B cell (primary cell): ENCODE measurements at regions not wholly inside any gene's neighbourhood (a gene's known extent, or its start where the extent isn't known, plus 50 kb on each side); places are given as distances from the start of the nearest gene placed in this dataset.

ENCODE experiments used
- ATAC-seq: fragments of 200-7000 bp; cut with Tn5 transposase; one replicate; pipeline ENCODE4 v1.10.0; 2021; ENCODE audit warnings: low read depth, mild to moderate bottlenecking, moderate number of reproducible peaks, moderate library complexity
- CTCF ChIA-PET: fragments of 350-600 bp; sonication (Branson Sonifier 250); formaldehyde crosslinking; loops from one replicate; lab custom pipeline; 2021; ENCODE audit warnings: antibody characterized with exemption, inconsistent platforms; lab: Charles Lee
- POLR2A ChIA-PET: fragments of 350-600 bp; sonication (Branson Sonifier 250); formaldehyde crosslinking; loops from one replicate; lab custom pipeline; 2021; ENCODE audit warnings: antibody characterized with exemption; lab: Charles Lee
- DNase-seq: peaks from one replicate; pipeline ENCODE4 v3.0.0; 2013
- H2AFZ ChIP-seq: 2 replicates; pipeline ENCODE4 v1.6.1; 2012; ENCODE audit warnings: mild to moderate bottlenecking, low read depth, low read length; ENCODE audit not compliant: insufficient read depth, poor library complexity, severe bottlenecking
- H3K27ac ChIP-seq, 2 donors: 1 replicate in 1 of 2; 2 replicates in 1 of 2; pipeline ENCODE4 v1.5.1; 2012 to 2013; ENCODE audit warnings: low read length in 2 of 2, mild to moderate bottlenecking in 2 of 2, moderate library complexity in 1 of 2
- H3K27me3 ChIP-seq, 4 experiments: fragments of 200-600 bp in 1 of 4; sonication (generic) in 1 of 4; replicated peaks in 1 of 4; 1 replicate in 2 of 4; 2 replicates in 2 of 4; pipeline versions ENCODE4 v1.6.1 to v1.7.0; 2013 to 2016; ENCODE audit warnings: low read length in 3 of 4, mild to moderate bottlenecking in 2 of 4, mixed read lengths in 1 of 4, moderate library complexity in 1 of 4; ENCODE audit not compliant: insufficient read depth in 4 of 4, control insufficient read depth in 3 of 4; ENCODE audit errors: control extremely low read depth in 1 of 4
- H3K36me3 ChIP-seq, 2 experiments: replicated peaks in 1 of 2; 1 replicate in 1 of 2; 2 replicates in 1 of 2; pipeline versions ENCODE4 v1.6.1 to v1.7.1; 2013; ENCODE audit warnings: low read length in 1 of 2; ENCODE audit not compliant: insufficient read depth in 2 of 2, control insufficient read depth in 1 of 2; ENCODE audit errors: control extremely low read depth in 1 of 2, extremely low read depth in 1 of 2
- H3K4me1 ChIP-seq, 2 donors: fragments of 200-600 bp in 1 of 2; sonication (generic) in 1 of 2; 1 replicate in 1 of 2; 2 replicates in 1 of 2; pipeline versions ENCODE4 v1.5.1 to v1.6.1; 2013 to 2017; ENCODE audit warnings: low read length in 2 of 2; ENCODE audit not compliant: control insufficient read depth in 2 of 2, insufficient read depth in 2 of 2
- H3K4me2 ChIP-seq: replicated peaks from 2 replicates; pipeline ENCODE3; 2012; ENCODE audit warnings: mild to moderate bottlenecking, low read depth, low read length; ENCODE audit not compliant: poor library complexity, severe bottlenecking
- H3K4me3 ChIP-seq, 5 experiments: fragments of 200-600 bp in 1 of 5; sonication (generic) in 1 of 5; 1 replicate in 3 of 5; 2 replicates in 2 of 5; pipeline versions ENCODE4 v1.5.1 to v1.7.0; 2011 to 2016; ENCODE audit warnings: low read length in 4 of 5, mild to moderate bottlenecking in 4 of 5, low read depth in 2 of 5, control low read depth in 1 of 5, moderate library complexity in 1 of 5; ENCODE audit not compliant: insufficient read depth in 1 of 5; ENCODE audit errors: control extremely low read depth in 1 of 5, extremely low read depth in 1 of 5
- H3K79me2 ChIP-seq: fragments of 200-600 bp; sonication (generic); one replicate; pipeline ENCODE4 v1.6.0; 2016; ENCODE audit warnings: low read length; ENCODE audit not compliant: control insufficient read depth, insufficient read depth
- H3K9ac ChIP-seq: fragments of 200-600 bp; sonication (generic); 2 replicates; pipeline ENCODE4 v1.6.1; 2017; ENCODE audit warnings: mild to moderate bottlenecking, low read length, moderate library complexity
- H3K9me3 ChIP-seq, 3 donors: one replicate each; pipeline versions ENCODE4 v1.6.1 to v1.7.1; 2013; ENCODE audit warnings: low read length in 2 of 3; ENCODE audit not compliant: control insufficient read depth in 2 of 3, insufficient read depth in 1 of 3; ENCODE audit errors: control extremely low read depth in 1 of 3
- H4K20me1 ChIP-seq: 2 replicates; pipeline ENCODE4 v1.6.0; 2012; ENCODE audit warnings: mild to moderate bottlenecking, low read length; ENCODE audit not compliant: insufficient read depth, control insufficient read depth, poor library complexity, severe bottlenecking
- H3K27ac Mint-ChIP-seq: one replicate; pipeline ENCODE4 v1.8.0; 2021; ENCODE audit warnings: mixed read lengths
- H3K27me3 Mint-ChIP-seq: one replicate; pipeline ENCODE4 v1.8.0; 2021; ENCODE audit warnings: mixed read lengths
- H3K4me1 Mint-ChIP-seq: one replicate; pipeline ENCODE4 v1.8.0; 2021; ENCODE audit warnings: mixed read lengths
- H3K4me3 Mint-ChIP-seq: one replicate; pipeline ENCODE4 v1.8.0; 2021; ENCODE audit warnings: mixed read lengths
- H3K9me3 Mint-ChIP-seq: one replicate; pipeline ENCODE4 v1.8.0; 2022; ENCODE audit warnings: mixed read lengths; ENCODE audit not compliant: insufficient read depth
- CTCF ChIP-seq: fragments of 200-600 bp; IDR thresholded peaks from one replicate; pipeline ENCODE4 v1.8.0; 2022; ENCODE audit warnings: antibody characterized with exemption, mild to moderate bottlenecking
- EZH2 ChIP-seq: IDR thresholded peaks from 2 replicates; pipeline ENCODE4 v1.6.1; 2012; ENCODE audit warnings: borderline replicate concordance, low read depth, mild to moderate bottlenecking, moderate library complexity, low read length; ENCODE audit not compliant: insufficient read depth, poor library complexity, severe bottlenecking
- WGBS: methylation state at CpG from one replicate; pipeline ENCODE4 v1.1.5; 2013; ENCODE audit warnings: missing lambda C conversion rate; ENCODE audit not compliant: insufficient coverage; 5-methylcytosine and 5-hydroxymethylcytosine counted together
- intact Hi-C: fragments of 100-400 bp; cut with micrococcal nuclease; formaldehyde crosslinking; loops from one replicate; pipeline ENCODE4 v1.10.0; 2022

DNA sequence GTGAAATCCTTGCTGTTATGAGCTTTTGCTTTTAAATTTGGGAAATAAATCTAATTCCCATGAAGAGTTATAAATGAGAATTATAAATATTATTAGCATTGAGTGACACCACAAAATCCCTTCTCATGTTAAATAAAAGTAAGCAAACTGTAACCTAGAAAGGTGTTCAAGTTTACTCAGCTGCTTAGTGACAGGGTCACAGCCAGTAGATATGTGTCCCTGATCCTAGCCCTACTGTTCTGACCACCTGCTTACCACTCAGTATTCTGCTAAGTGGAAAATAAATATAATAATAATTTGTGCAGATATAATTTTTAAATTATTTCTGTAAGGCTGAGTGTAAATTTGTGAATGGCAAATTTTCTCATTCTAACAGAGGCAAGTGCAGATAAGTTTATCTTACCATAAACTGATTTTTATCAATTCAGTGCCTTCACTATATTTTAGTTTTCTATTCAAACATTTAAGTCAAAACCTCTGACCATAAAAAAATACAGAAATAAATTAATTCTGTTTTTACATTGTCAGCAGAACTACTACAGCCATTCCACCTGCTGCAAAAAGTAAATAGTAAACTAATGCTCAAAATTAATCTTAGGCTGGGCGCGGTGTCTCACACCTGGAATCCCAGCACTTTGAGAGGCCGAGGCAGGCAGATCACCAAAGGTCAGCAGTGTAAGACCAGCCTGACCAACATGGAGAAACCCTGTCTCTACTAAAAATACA, 118.2 kb downstream of the TENT5A start:
- intact Hi-C loops, result no loop called here
- POLR2A ChIA-PET, result no interaction called here
- Histone ChIP-seq H3K4me3 (no peak overlapping the region), H3K4me2 (no peak overlapping the region), H3K79me2 (no peaks in the 10 kb centered on the region), H3K4me1 (no peaks in the 10 kb centered on the region), H3K27ac (no peak overlapping the region), H3K9ac (no peak overlapping the region), H4K20me1 (no peaks in the 10 kb centered on the region), H3K27me3 (no peaks in the 10 kb centered on the region), H3K9me3 (peaks cover 0 to 5% (median 0%) of the 10 kb centered on the region in 3 donors), H3K36me3 (no peaks in the 10 kb centered on the region), H2AFZ (no peak overlapping the region)
- Mint-ChIP-seq H3K4me3 (no peak overlapping the region), H3K27me3 (no peaks in the 10 kb centered on the region), H3K9me3 (peaks cover 5% of the 10 kb centered on the region), H3K27ac (no peak overlapping the region), H3K4me1 (no peaks in the 10 kb centered on the region)
- WGBS, result 100% methylated on average over 3 of the region's 3 CpGs
- DNase-seq (no peak), ATAC-seq (no peak)
- TF ChIP-seq CTCF (no peak), EZH2 (no peak)
- CTCF ChIA-PET, result no interaction called here

- no peaks in the 10 kb centered on the region for H3K4me1 Mint-ChIP-seq
- H3K4me3 Mint-ChIP-seq, result no peak overlapping the region
- Histone ChIP-seq H3K27ac (no peak overlapping the region), H3K9ac (no peak overlapping the region), H3K4me2 (no peak overlapping the region), H3K4me1 (no peaks in the 10 kb centered on the region), H3K9me3 (peaks cover 0 to 5% (median 0%) of the 10 kb centered on the region in 3 donors), H3K79me2 (no peaks in the 10 kb centered on the region), H3K36me3 (no peaks in the 10 kb centered on the region), H2AFZ (no peak overlapping the region), H3K4me3 (no peak overlapping the region), H3K27me3 (no peaks in the 10 kb centered on the region), H4K20me1 (no peaks in the 10 kb centered on the region)
- DNase-seq (no peak), ATAC-seq (no peak)
- no peaks in the 10 kb centered on the region for H3K27me3 Mint-ChIP-seq
- no peak overlapping the region for H3K27ac Mint-ChIP-seq
- peaks cover 5% of the 10 kb centered on the region for H3K9me3 Mint-ChIP-seq
- TF ChIP-seq CTCF (no peak), EZH2 (no peak)
- POLR2A ChIA-PET, result no interaction called here
- intact Hi-C loops, result no loop called here
- CTCF ChIA-PET, result no interaction called here
Measured at GRCh38 chr6:81633391-81633790, 119.1 kb downstream of the TENT5A start.
